Left hindlimb (tissue), 1 donor: ENCODE measurements at regions not wholly inside any gene's neighbourhood (a gene's known extent, or its start where the extent isn't known, plus 50 kb on each side); places are given as distances from the start of the nearest gene placed in this dataset.
"Not testable (repeated sequence)": the region's sequence is repeated elsewhere in the genome, so short reads cannot be mapped to it uniquely, and the experiment has no call there.

Experiments used
- DNase-seq: peaks from one replicate; pipeline ENCODE4 v3.0.0-alpha.2; 2018

DNA sequence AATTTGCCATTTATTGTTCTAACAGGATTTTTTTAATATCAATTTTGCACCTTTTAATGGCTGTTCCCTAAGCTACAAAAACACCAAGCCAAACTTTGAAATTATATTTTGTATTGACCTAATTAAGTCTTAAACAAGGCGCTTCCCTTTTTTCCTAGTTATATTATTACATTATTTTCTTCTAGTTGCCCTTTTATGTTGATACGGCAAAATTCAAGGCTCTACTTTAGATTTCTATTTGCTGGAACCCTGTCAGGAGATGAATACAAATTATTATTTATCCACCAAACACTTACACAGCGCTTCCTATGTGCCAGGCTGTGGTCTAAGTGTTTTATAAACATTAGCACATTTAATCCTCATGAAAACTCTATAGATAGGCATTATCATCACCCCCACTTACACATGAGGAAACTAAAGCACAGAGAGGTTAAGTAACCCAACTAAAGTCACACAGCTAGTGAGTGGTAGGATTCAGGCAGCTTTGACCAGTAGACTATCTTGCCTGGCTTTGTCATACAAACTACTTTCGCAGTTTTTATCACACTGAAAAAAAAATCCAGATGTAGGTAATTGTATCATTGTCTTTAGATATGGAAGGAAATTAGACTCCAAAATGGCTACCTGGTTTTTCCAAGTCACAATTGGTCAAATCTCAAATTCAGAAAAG, 456.5 kb downstream of the STK39 start:
- no peak for DNase-seq

GRCh38 chr2:167790189-167790588, 457.2 kb downstream of the STK39 start:
- no peak for DNase-seq

DNA sequence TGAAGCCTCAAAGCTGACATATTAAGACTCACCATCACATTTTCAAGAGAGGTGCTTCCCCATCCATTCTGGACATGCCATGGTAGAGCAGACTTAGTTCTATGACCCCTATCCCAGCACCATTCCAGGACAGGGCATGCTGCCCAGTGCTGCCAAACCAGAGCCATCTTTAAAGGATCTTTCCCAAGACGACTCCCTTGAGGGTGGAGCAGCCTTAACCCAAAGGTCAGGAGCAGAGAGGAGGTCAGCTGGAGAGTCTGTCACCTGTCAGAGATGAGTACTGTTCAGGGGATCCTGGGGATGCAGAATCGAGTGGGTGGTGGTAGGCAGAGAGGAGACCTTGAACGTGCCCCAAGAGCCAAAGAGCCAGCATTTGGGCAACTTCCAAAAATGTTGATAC, 459.8 kb downstream of the STK39 start:
- no peak for DNase-seq

- DNase-seq: no peak
These were observed 460.4 kb downstream of the STK39 start for GRCh38 chr2:167787021-167787420.

DNA sequence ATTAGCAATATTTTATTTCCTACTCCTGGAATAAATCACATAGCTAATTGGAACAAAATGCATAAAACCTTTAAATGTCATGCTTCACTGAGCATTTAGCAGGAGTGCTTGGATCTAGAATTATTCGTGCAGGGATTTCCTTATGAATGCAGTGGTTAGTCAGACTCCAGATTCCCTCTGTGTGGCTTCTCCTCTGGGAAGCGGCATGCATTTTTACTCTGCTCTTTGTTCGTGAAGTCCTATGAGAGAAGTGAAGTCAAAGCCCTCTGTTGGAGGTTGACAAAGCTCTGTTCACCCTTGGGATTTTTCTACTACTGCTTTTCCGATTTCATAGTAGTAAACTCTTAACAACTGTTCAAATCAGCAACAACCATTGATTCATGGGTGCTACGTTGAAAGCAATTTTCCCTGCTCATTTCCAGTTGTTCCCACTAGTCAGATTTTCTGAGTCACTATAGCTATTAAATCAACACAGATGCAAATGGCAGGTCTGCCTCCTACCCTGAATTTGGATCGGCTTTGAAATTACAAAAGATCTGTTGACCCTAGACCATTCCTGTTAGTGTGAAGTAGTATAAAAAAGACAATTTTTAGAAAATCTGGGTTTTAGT, 461.7 kb downstream of the STK39 start:
- DNase-seq: no peak

- DNase-seq: no peak
These were observed 463.3 kb downstream of the STK39 start for GRCh38 chr2:167784084-167784425.

DNA sequence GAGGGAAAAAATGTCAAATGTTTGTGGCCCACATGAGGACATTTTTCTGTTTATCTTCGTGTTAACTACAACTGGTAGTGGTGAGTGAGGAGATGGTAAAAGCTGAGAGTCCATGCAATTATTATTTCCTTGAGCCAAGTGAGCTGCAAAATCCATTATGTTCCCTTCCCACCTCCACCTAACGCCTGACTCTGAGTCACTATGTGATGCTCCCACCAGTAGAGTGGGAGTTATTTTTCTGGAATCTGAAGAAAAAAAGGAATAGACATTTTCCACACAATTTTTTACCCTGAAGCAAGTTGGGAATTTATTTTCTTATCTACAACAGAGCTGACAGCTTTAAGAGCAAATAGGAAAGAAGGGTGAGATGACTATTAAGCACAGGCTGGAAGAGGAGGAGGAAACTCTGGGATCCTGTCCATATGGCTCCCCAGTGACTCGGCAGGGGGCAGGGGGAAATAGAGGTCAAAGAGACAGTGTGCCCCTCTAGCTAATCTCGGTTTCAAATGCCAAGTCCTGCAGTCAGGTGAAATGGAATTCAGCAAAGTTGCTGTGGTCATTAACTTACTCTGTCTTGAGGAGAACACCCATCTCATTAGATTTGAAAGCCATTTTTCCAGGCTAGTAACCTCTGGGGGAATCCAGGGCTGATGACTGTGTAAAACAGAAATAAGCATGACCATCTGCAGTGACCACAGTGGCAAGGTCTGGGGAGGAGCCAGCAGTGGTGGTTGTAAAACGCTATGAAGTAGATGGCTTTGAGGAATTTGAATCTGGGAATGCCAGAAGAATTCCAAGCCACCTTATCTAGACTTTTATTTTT, 463.9 kb downstream of the STK39 start:
- no peak for DNase-seq

GRCh38 chr2:167781629-167782028, 465.8 kb downstream of the STK39 start:
- DNase-seq: not testable (repeated sequence)

DNA sequence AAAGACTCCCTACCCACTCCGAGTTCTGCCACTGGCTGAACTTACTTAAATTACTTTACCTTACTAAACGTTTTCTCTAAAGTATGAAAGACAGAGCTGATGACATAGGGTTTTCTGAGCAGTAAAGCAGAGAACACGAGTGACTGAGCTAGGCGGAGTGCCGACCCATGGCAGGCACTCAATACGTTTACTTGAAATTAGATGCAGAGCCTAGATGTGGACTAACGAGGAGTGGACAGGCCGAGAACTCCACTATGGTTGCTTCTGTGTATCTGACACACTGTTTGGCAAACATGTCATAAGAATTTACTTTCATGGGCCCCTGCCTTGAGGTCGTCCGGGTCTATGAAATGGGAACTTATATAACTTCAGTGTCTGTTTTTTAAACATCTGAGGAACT, 471.0 kb downstream of the STK39 start:
- DNase-seq: no peak

DNA sequence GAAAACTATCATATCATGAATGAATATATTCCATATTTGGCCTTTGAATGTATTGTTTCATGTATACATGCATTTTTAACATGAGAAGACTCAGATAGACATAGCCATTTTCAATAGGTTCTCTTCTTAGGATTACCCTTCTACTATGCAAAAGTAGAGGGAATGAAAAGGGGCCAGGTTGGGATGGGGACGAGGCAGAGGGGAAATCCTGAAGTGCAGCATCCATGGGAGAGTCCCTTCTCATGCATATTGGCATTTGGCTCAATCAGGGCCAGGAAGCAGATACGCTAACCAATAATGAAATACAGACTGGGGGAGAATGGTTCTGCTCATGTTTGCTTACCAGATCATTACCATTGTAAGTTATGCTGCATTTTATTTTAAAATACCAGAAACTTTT, 475.8 kb downstream of the STK39 start:
- DNase-seq: no peak

GRCh38 chr2:167769020-167769419, 478.4 kb downstream of the STK39 start:
- DNase-seq: no peak

DNA sequence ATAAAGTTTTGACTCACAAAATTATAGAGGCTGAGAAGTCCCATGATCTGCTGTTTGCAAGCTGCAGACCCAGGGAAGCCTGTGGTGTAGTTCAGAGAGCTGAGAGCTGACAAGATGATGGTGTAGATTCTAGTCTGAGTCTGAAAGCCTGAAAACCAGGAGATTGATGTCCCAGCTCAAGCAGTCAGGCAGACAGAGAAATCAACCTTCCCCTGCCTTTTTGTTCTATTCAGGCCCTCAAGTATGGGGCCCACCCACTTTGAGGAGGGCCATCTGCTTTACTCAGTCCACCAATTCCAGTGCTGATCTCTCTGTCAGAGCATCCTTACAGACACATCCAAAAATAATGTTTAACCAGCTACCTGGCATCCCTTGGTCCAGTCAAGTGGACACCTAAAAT, 479.6 kb downstream of the STK39 start:
- no peak for DNase-seq

DNA sequence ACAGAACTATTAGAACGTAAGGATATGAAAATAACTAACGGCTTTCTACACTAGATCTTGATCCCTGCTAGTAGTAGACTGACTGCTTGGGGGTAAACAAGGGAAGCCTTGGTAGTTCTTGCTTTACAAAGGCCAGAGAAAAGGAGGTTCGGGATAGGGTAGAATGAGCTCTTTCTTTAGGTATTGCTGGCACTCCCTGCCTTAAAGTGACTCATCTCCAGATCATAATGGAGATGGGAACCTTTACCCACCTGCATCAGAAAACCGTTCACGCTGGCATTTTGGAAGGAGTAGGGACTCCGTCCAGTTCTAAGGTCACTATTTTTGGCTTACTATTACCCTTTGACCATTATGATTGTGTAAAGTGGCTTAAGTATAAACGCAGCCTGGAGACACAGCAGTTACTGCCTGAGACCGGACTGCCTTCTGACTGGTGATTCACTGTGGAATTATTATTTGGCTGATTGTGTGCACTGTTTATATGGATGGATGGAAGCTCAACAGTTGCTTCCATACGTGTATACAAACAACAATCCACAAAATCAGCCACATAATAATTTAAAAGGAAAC, 482.5 kb downstream of the STK39 start:
- no peak for DNase-seq

GRCh38 chr2:167761465-167762136, 485.8 kb downstream of the STK39 start:
- DNase-seq: no peak

GRCh38 chr2:167759531-167759930, 487.9 kb downstream of the STK39 start:
- DNase-seq: no peak

- DNase-seq: no peak
These were observed 489.1 kb downstream of the STK39 start for GRCh38 chr2:167758292-167758691.

GRCh38 chr2:167756446-167756845, 490.9 kb downstream of the STK39 start:
- DNase-seq: no peak

GRCh38 chr2:167753142-167753541, 494.3 kb downstream of the STK39 start:
- DNase-seq: no peak

DNA sequence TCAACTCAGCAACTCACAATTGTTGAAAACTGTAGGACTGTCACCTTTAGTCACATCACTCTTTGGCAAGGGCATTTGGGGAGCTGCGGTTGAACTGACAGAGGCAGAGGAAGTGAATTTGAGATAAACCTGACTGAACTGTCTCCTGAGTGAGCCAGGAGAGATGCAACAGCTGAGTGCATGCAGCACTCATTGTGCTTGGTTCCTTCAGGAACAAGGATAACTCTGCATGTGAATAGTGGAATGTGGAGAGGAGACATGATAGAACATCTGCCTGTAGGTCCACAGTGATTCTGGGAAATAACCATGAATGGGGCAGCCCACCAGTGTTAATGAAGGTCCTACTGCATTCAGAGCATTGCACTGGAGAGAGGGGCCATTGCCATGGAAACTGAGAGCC, 494.7 kb downstream of the STK39 start:
- DNase-seq: no peak

- no peak for DNase-seq
These were observed 496.7 kb downstream of the STK39 start for GRCh38 chr2:167750675-167751074.

DNA sequence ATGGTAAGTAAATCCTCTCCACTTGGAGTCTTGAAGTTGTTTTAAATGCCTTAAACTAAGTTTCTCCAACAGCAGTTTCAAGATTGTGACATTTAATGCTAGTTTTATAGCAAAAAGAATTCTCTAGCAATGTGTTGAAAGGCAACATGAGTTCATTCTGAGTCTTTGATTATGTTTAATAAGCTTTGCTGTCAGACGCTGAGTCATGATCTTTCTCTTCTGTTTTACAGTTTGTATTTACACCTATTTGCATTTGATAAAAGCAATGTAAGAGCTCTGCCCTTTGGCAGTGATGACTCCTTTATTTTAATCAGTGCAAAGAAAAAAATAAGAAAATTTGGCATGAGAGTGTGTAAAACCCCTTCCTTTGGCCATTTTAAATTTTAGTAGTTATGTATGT, 497.7 kb downstream of the STK39 start:
- no peak for DNase-seq

GRCh38 chr2:167749016-167749415, 498.4 kb downstream of the STK39 start:
- no peak for DNase-seq

DNA sequence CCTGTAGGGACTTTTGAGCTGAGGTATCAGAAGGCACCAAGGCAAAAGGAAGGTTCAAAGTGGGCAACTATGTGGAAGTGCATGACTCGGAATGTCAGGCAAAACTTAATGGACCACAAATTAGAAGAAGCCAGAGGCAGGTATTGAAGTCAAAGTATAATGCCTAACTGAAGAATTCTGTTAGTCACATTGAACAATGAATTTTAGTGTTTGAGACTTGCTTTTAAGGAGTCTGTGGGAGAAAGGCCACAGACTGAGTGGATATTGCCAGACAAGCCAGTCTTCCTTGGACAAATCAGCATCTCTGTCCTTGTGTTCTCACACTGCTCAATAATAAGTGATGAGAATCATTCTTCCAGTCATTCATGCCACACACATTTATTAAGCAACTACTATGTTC, 498.9 kb downstream of the STK39 start:
- no peak for DNase-seq
